ENCODE measurements at regions not wholly inside any gene's neighbourhood (a gene's known extent, or its start where the extent isn't known, plus 50 kb on each side); places are given as distances from the start of the nearest gene placed in this dataset.

DNA sequence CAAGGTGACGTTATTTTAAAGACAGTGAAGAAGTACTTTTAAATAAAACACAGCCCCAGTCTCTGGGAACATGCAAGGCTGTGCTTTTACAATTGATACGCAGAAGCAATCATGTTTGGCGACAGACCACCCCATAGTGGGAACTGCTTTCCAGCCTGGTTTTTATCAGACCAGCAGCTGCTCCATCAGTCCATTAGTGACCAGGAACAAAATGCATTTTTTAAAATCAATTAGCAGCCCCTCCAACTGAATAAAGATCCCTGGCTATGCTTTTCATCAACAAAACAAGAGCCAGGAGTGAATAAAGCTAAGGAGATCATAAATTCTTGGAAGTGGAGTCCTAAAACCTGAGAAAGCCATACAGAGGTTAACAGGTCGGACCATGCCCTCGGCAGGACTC lies 153.0 kb upstream of the TENM3 start:
- no peak for DNase-seq (ENCODE audit: low spot score)

DNA sequence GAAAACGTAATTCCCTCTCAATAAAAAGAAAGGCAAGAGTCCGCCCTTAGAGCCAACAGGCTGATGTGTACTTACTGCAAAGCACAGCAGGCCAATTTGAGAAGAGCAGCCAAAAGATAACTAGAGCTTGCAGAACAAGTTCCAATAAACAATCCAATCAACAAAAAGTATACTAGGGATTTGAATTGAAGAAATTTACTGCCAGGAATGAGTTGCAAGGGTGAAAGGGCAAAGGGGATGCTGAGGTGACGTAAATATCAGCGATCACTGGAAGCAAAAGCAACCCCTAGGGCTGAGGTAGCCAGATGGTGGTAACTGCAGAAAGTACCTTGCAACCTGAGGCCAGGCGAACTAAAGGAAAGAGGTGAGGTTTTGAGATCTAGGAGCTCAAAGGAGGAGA lies 152.1 kb upstream of the TENM3 start:
- no peak for DNase-seq (ENCODE audit: low spot score)

DNA sequence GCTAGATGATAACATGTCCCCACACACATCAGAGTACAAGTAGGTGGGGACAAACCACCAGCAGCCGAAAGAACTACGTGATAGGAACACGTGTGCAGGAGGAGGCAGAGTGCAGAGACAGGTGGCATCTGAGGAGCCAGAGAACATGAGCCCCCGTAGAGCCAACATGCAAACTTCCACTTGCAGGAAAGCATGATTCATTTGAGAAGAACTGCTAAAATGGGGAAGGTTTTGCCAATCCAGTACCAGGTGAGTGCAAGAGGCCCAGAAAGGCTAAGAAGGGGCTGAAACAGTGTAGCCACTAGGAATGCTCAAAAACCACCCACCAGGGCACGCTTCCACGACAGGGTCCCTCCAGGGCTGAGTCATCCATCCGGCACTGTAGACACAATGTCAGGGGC lies 149.8 kb upstream of the TENM3 start:
- no peak for DNase-seq (ENCODE audit: low spot score)

DNA sequence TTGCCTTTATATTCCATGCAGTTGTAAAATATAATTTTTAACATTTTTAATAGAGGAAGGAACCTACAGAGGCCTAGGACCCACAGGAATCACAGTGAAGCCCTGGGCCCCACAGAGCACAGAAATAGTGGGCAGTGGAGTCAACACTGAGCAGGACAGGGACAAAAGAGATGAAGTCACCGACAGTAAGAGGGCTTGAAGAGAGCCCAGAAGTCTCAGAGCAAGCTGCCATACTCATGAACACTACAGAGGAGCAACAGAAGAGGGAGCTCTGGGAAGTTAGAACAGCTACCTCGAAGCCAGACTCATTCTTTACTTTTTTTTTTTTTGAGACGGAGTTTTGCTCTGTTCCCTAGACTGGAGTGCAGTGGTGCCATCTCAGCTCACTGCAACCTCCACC lies 149.3 kb upstream of the TENM3 start:
- no peak for DNase-seq (ENCODE audit: low spot score)

DNA sequence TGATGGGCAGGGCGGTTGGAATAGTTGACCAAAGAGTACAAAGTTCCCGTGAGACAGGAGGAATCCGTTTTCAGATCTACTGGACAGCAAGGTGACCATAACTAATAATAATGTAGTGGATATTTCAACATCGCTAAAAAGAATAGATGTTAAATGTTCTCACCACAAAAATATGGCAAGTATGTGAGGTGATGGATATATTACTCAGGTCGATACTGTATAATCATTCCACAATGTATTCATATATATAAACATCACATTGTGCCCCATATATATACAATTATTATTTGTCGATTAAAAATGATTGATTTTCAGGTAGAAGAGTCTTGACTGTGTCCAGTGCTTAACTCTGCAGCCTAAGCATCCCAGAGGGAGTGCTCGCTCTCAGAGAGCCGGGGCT lies 141.6 kb upstream of the TENM3 start:
- DNase-seq (ENCODE audit: low spot score) = no peak

DNA sequence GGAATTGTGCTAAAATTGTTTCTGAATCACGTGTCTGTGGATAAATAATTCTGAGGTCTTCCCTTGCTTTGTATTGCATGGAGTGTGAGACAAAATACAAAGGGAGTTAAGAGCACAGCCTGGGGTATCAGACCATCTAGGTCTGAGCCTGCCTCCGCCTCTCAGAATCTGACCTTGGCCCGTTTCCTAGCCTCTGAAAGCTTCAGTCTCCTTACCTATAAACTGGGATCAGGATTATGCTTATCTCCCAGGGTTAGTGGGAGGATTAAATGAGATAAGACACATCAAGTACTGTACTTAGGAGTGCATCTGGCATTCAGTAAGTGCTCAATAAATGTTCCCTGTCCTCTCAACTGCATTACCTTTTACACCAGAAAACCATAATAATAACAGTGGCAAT lies 140.6 kb upstream of the TENM3 start:
- no peak for DNase-seq (ENCODE audit: low spot score)

DNA sequence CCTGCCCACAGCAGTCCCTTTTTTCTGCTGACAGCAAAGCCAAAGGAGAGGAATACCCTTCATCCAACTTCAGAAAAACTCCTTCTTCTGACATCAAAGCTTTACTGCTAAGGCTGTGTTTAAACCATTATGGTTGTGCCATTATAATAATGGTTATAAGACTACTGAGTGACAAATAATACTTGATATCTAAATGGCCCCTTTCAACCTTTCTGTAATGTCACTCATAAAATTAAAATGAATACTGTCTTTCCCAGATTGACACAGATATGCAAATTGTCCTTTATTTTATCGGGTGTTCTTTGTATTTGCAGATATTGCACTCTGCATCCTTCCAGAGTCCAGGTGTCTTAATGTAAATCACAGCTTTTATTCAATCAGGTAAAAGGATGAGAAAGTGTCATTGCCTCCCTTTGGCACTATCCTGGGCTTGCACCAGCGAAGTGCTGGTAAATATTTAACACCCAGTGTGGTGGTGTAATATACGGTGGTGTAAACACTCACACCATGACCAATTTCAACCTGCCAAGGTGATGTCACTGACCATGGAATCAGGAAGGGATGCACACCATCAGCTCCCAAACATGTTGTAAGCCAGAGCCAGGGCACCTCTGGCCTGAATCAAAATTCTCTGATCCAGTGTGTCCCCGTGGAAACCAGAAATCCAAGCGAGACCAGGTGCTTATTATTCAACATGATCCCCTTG lies 139.4 kb upstream of the TENM3 start:
- DNase-seq (ENCODE audit: low spot score) = no peak

DNA sequence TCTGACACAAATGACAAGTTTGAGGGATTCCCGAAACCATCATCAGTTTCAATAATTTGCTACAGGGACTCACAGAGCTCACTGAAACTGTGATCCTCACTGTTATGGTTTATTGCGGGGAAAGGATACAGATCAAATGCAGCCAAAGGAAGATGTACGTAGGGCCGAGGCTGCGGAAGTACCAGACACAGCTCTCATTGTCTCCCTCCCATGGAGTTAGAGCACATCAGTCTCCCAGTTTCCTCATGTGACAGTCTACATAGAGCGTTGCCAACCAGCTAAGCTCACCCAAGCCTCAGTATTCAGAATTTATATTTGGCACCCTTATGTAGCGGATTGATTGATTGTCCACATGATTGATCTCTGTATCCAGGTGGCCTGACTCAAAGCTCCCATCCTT lies 137.8 kb upstream of the TENM3 start:
- DNase-seq (ENCODE audit: low spot score) = no peak

DNA sequence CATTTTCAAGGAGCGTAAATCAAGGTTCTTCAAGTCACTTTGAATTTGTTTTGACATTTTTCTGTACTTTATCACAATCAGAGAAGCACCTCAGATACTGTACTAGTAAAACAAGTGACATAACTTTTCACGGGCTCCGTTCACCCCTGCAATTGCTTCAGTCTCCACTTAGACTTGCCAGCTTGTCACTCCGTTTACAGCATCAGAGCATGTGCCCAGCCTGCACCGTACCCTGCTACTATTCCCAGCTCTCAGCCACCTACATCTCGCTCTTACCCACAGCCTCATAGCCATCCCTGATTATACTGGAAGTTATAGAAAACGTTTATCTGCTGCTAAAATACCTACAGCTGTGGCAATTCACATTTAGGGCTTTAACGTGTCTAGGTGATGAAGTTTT lies 135.3 kb upstream of the TENM3 start:
- no peak for DNase-seq (ENCODE audit: low spot score)

DNA sequence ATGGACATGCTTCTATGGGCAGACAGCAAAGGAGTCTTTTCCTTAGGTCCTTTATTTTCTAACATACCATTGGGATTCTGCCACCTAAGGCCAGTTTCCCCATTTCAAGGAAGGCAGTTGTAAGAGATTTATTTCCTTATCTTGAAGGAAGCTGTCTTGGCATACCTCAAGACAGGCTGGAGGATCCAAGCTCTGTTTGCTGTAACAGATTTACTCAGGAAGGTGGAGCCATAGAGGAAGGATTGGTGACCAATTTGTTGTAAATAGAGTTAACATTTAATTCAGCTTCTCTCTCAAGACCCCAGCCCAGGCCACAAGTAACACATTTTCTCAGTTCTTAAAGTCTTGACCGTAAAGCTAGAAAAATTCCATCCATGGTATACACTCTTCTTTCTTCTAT lies 131.6 kb upstream of the TENM3 start:
- DNase-seq (ENCODE audit: low spot score) = no peak

DNA sequence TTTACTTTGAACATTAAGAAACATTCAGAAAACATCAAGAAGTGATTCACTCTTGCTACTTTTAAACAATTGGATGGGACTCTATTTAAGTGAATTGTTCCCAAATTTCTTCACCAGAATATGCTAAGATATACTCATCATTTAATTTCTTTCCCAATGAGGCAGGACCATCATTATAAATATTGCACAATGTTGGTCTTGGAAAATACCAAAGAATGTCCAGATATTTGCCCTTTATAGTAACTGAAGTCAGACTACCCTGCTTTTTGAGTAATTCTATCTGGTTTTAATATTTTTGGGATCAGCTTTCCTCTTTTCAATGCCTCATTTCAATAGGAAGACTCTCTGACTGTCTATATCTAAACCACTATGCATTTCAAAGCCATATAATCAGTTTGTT lies 129.4 kb upstream of the TENM3 start:
- DNase-seq (ENCODE audit: low spot score) = no peak

DNA sequence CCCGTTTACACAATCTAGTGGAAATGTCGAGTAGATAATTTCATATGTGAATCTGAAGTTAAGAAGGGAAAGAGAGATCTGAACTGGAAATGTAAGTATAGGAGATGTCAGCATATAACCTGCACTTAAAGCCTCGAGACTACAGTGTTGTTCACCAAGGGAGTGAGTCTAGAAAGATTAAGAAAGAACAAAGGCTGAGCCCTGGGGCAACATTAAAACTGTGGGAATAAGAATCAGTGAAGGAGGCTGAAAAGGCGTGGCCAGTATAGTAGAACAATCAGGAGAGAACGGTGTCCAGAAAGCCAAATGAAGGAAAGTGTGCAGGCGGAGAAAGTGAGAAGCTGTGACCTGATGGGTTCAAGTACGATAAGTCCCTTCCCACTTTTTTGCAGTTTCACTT lies 118.8 kb upstream of the TENM3 start:
- DNase-seq (ENCODE audit: low spot score) = no peak

DNA sequence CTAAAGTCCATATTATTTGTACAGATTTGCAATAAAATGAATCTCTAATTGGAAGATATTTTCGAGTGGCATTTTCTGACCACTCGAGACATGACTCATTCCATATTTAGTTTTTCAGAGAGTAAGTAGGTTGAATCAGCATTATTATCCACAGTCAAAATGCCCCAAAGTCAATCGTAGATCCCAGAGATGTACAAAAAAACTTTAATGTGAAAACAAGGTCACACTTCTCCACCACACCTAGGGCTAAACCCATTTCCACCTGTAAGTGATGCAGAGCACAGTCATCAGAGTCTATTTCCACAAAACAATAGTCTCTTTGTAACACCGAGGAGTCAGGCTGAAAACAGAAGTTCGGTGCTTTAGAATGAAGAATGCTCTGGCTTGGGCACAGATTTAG lies 117.1 kb upstream of the TENM3 start:
- DNase-seq (ENCODE audit: low spot score) = no peak

DNA sequence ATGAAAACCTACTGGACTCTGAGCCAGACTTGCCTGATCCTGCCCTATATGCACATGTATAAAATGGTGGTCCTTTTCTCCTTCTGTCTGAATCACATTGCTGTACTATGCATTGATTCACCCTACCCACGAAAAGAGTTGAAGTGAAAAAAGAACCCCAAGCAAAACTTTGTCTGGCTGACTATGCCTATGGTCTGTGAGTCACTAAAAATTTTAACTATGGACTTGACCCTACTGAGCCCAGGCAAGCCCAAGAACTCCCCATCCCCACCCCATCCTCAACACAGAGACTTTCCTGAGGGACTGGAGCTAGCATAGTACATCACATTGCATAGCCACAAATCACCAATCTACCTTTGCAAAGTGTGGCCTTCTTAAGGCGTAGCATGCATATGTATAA lies 116.6 kb upstream of the TENM3 start:
- DNase-seq (ENCODE audit: low spot score) = no peak

DNA sequence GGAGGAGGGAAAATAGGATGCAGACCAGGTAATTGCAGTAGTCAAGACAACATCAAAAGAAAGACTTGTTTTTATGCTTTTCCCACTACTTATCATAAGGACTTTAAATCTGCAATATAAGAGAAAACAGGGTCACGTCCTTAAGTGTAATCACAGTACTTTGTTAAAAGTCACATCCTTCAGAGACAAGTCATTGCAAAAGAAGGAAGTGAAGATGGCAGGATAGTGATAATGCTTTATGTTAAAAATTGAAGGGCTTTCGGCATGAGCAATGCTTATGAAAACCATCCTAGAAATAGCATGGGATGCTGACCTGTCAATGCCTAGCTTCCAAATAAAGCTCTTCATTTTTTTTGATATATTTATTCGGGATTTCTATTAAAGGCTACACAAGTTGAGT lies 110.2 kb upstream of the TENM3 start:
- DNase-seq (ENCODE audit: low spot score) = no peak

DNA sequence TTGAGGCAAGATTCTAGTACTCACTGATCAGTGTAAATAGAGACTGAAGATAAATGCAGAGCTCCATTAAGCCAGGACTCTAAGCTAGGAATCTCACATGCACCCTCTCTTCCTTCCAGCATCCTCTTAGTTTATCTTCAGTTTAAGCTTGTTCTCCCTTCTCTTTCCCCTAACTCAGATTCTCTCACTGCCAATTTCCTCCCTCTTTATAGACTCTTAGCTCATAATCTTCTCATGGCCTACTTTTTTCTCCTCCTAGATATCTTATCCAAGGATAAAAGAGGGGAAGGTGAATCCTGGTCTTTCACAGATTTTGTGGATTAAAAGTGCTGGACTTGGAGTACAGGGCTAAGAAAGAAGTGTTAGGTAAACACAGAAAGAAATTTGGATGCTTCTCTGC lies 108.9 kb upstream of the TENM3 start:
- DNase-seq (ENCODE audit: low spot score) = no peak

DNA sequence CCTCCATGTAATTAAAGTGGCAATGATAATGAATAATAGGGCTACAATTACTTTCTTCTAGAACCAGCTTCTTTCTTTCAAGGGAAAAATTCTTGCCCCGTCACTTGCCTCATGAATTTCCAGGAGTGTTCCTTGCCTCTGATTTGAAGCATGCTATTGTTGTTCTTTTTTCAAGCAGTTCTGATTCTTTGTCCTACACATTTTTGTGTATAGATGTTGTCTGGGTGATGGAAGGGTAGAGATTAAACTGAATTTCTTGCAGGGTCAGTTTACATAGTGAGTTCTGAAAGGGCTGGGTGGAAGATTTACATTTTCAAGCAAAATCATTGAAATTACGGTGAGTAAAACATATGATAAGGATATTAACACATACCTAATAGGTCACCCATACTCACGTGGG lies 107.0 kb upstream of the TENM3 start:
- DNase-seq (ENCODE audit: low spot score) = no peak

DNA sequence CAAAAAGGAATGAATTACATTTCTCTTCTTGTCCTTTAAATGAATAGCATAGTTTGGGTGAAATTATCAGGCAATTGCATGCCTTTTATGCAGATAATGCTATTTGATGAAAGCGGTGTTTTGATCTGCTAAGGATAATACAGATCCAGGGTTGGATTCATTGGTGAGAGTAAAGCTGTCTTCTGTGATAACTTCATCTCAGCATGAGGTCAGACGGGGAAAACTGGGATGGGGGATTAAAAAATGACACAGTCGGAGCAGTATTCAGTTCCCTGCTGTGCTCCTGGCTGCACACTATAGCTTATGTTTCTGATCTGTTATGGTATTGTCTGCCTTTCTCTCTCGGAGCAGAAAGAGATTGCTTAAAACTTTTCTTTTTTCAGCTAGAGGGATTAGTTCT lies 105.9 kb upstream of the TENM3 start:
- no peak for DNase-seq (ENCODE audit: low spot score)

DNA sequence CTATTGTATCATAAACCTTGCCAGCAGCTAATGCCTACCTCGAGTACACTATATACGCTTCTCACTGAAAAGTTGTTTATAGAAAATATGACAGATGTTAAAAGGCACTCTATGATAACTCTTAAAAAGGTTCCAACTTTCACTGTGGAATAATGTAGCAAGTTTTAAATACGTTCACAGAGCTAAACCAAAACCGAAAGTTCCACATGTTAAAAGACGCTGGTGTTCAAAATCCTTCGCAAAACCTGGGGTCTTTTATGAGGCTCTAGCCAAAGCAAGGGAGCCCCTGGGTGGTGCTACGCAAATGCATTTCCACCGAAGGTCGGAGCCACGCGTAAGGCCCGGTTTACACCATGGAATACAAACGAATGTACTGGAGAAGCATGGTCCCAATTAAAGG lies 103.7 kb upstream of the TENM3 start:
- no peak for DNase-seq (ENCODE audit: low spot score)

DNA sequence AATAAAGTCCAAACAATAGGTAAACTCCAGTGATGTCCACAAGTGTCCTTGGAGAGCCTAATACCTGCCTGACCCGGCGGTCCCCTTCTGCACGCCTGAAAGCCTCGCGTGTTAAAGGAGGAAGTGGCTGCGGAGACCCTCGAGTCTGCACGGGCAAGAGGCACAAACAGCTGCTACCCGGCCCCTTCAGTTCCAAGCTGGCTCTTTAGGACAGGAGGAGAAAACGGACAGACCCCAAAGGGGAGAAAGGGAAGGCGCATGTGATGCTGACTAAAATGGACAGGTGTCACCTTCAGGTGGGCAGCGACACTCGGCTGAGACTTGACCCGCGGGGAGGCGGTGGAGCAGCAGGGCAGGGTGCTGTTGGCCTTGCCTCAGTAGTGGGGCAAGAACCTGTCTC lies 102.7 kb upstream of the TENM3 start:
- no peak for DNase-seq (ENCODE audit: low spot score)

DNA sequence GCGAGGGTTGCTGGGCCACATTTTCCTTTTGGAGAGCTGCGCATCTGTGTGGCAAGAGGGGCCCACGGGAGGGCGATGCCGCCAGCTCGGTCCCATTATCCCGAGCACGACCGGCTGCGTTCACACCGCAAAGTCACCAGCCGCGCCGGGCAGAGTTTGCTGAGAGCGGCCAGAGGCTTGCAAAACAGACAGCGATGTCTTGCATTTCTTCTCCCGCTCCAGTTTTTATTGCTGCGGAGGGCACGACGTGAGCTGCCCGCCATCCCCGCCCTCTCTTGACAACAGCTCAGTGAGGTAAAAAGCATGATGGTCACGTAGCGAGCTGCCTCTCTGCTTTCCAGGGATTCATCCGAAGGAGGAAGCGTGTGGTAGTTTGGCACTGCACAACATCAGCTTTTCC lies 102.1 kb upstream of the TENM3 start:
- no peak for DNase-seq (ENCODE audit: low spot score)

DNA sequence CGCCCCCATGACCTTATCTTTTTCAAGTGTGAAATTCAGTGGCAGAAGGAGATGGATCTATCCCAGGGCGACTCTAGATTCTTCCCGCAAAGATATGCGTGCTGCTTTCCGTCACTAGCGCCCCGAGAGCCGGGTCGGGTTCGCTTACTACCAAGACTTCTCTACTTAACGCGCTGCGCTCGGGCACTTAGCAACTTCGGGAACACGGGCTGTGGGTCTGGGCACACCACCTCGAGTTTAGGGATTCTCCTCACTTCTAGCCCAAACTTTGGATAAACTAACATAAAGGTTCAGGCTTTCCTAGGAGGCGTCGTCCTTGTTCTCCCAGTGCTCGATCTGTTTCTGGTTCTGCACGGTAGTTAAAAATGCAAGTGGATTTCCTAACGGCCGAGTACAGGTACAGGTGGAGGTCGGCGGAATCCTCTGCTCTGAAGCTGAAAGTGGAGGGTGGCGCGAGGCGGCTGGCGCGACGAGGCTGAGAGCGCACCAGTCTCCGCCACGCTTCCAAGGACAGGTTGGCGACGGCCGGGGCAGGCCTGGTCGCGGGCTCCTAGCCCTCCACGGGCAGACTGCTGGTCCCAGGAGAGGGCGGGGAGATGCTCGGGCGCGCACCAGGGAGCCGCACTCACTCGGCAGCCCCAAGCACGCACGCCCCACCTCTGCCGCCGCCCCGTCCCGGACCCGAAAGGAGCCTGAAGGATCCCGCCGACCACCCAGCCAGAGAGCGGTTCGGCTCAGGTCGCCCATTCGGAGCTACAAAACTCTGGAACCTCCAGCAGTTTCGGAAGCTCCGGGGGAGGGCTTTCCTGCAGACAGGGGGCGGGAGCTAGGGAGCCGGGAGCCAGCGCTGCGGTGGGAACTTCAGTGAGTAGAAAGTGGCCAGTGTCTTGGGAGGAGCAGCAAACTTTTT lies 100.8 kb upstream of the TENM3 start:
- DNase-seq (ENCODE audit: low spot score) = no peak

DNA sequence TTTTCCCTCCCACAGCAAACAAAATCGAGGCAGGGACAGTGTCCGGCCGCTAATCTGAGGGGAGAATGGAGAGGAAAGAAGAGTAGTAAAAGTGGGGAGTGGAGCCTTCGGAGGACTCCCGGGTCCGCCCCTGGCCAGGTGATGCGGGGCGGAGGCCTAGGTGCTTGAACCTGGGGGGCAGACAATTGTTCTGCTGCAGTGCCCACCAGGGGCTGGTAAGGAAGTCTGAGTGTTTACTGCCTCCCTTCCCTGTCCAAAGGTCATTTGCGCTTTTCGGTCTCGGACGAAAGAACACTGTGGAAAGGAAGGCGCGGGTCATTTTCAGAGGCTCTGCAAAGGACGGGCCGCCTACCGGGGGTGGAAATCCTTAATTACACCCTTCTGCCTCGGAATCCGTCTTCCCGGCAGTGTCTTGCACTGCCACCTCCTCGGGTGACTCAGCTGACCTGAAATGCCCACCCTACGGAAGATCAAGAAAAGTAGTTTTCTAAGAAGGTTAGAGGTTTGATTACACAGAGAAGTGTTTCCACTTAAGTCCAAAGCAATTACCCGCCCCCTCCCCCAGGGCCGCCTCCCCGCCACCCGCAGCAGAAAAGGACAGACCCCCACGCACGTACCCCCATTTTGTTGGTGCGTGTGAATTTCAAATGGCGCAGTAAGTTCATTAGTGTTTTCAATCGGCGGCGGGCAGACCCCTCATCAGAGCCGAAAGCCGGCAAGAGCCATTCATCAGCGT lies 99.9 kb upstream of the TENM3 start:
- DNase-seq (ENCODE audit: low spot score) = no peak
